ENCODE measurements at regions not wholly inside any gene's neighbourhood (a gene's known extent, or its start where the extent isn't known, plus 50 kb on each side); places are given as distances from the start of the nearest gene placed in this dataset.

DNA sequence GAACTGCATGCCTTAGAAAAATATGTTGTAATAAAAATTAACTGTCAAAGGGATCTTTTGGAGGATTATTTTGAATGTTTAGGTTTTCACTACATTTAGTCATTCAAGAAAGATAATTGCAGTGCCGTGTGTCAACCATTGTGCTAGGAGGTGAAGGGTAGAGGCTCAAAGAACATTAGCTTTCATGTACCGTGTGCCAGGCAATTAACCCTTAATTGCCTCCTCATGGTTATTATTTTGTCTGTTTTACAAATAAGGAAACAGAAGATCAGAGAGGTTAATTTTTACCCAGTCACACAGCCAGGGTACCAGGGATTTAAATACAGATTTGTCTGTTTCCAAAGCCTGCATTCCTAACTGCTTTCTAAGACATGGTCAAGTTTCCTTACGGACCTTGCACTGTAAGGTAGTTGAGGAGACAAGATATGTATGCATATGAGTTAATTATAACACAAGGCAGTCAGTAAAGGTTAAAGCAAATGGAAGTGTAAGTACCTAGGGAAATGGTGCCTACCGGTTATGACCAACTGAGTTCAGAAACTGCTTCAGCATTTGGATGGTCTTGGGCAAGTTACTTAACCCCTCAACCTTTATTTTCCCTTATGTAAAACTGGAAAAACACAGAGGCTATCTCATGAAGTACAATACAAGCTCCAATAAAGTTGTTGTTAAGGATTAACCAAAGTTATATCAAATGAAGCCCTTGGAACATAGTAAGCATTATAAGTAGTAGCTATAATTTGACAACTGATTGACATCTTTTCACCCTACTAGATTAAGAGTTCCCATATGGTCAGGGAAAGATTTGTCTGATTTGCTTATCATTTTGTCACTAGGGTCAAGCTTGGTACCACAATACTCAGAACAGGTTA, 434.9 kb downstream of the MBD2 start:
- TF ChIP-seq, protein P1, sequence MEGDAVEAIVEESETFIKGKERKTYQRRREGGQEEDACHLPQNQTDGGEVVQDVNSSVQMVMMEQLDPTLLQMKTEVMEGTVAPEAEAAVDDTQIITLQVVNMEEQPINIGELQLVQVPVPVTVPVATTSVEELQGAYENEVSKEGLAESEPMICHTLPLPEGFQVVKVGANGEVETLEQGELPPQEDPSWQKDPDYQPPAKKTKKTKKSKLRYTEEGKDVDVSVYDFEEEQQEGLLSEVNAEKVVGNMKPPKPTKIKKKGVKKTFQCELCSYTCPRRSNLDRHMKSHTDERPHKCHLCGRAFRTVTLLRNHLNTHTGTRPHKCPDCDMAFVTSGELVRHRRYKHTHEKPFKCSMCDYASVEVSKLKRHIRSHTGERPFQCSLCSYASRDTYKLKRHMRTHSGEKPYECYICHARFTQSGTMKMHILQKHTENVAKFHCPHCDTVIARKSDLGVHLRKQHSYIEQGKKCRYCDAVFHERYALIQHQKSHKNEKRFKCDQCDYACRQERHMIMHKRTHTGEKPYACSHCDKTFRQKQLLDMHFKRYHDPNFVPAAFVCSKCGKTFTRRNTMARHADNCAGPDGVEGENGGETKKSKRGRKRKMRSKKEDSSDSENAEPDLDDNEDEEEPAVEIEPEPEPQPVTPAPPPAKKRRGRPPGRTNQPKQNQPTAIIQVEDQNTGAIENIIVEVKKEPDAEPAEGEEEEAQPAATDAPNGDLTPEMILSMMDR (IDR thresholded peaks at IDR 0.05): no peak
- Histone ChIP-seq H3K9me3 (no peaks in the 10 kb centered on the region), H3K4me1 (no peaks in the 10 kb centered on the region), H3K4me3 (no peak overlapping the region), H3K36me3 (no peaks in the 10 kb centered on the region), H3K27ac (no peak overlapping the region), H3K27me3 (no peaks in the 10 kb centered on the region)
- DNase-seq (ENCODE audit: low spot score in 2 of 2): no peak
- intact Hi-C loops (cut with DNase I): no loop called here

DNA sequence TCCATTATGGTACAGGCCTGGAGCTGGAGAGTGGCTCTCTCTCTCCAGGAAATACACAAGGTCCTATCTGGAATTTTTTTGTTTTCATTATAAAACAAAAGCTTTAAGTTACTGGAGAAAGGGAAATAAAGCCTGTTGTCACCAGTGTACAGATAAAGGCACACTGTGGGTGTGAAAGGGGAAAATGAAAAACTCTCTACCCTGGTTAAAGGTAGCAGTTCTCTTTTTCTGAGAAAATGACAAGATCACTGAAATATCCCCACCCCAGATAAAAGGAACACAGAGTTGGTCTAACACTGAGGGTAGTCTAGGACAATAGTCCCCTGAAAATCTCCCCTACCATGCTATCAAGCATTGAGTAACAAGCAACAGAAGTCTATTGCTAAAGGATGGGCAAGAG, 438.7 kb downstream of the MBD2 start:
- Histone ChIP-seq H3K27ac (no peak overlapping the region), H3K4me1 (no peaks in the 10 kb centered on the region), H3K27me3 (no peaks in the 10 kb centered on the region), H3K9me3 (no peaks in the 10 kb centered on the region), H3K4me3 (no peak overlapping the region), H3K36me3 (no peaks in the 10 kb centered on the region)
- TF ChIP-seq, protein P1 (IDR thresholded peaks at IDR 0.05): no peak
- no peak for DNase-seq (ENCODE audit: low spot score in 2 of 2)
- intact Hi-C loops (cut with DNase I): no loop called here

DNA sequence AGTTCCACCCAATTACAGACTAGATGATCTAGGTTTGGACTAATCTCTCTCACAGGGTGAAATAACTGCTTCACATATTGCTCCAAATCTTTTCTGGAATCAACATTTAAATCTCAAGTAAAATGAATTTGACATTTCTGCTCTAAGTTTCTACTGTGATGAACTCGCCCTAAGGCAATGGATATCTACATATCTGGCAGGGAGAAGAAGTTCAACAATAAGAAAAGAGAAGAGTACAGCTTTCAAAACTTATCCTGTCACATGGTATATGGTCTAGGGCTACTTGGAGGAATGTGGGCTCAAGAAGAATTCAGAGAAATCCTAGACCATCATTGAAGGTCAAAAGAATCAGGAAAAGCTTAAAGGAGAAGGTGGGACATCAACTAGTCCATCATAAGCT, 440.2 kb downstream of the MBD2 start:
- H3K27ac ChIP-seq: no peak overlapping the region
- no peaks in the 10 kb centered on the region for H3K27me3 ChIP-seq
- no peaks in the 10 kb centered on the region for H3K9me3 ChIP-seq
- H3K36me3 ChIP-seq: no peaks in the 10 kb centered on the region
- TF ChIP-seq, protein P1 (IDR thresholded peaks at IDR 0.05): no peak
- no peak overlapping the region for H3K4me3 ChIP-seq
- H3K4me1 ChIP-seq: no peaks in the 10 kb centered on the region
- intact Hi-C loops (cut with DNase I): no loop called here
- DNase-seq (ENCODE audit: low spot score in 2 of 2): no peak

DNA sequence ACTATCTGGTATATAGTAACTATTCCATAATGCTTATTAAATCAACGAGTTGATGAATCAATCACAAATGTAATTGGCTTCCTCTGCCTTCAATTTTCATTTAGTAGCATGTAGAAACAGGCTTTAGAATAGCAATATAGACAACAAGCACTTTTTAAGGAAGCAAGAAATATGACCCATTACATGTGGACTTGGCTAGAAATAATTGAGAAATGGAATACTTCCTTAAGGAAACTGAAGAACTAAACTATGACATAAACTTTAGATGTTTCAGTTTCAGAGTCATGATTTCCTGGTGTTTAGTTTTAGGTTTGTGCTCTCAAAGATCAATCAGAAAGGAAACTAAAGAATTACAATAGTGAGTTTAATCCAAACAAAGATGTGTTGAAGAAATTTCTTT, 443.8 kb downstream of the MBD2 start:
- Histone ChIP-seq H3K4me3 (no peak overlapping the region), H3K27ac (no peak overlapping the region), H3K9me3 (peaks cover 0 to 6% of the 10 kb centered on the region in 2 donors), H3K27me3 (no peaks in the 10 kb centered on the region), H3K4me1 (no peaks in the 10 kb centered on the region), H3K36me3 (no peaks in the 10 kb centered on the region)
- DNase-seq (ENCODE audit: low spot score in 2 of 2): no peak
- TF ChIP-seq, protein P1 (IDR thresholded peaks at IDR 0.05): no peak
- intact Hi-C loops (cut with DNase I): no loop called here

DNA sequence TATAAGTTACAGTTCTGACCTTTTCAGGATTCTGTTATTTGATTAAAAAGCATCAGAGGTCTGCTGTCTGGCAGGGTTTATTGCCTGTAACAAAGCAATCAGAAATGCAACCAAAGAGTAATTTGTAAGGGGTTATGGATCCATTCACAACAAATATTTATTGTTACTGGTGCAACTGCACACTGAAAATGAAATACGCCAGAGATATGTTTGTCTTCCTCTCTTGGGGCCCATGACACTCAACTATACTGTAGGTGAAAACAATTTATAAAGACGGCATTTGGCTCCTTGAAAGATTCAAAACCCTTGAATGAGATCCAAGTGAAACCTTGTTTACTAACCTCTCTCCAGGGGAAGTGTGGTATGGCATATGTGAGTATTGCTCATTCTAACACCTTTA, 452.2 kb downstream of the MBD2 start:
- Histone ChIP-seq H3K4me1 (no peaks in the 10 kb centered on the region), H3K27me3 (no peaks in the 10 kb centered on the region), H3K9me3 (peaks cover 0 to 3% of the 10 kb centered on the region in 2 donors), H3K27ac (no peak overlapping the region), H3K36me3 (no peaks in the 10 kb centered on the region), H3K4me3 (no peak overlapping the region)
- TF ChIP-seq, protein P1 (IDR thresholded peaks at IDR 0.05): no peak
- intact Hi-C loops (cut with DNase I): no loop called here
- no peak for DNase-seq (ENCODE audit: low spot score in 2 of 2)
